HG02623 (cell line): ENCODE measurements at regions not wholly inside any gene's neighbourhood (a gene's known extent, or its start where the extent isn't known, plus 50 kb on each side); places are given as distances from the start of the nearest gene placed in this dataset.
"Not testable (repeated sequence)": the region's sequence is repeated elsewhere in the genome, so short reads cannot be mapped to it uniquely, and the experiment has no call there.

Experiments used
- ATAC-seq: cut with Tn5 transposase; IDR thresholded peaks from one replicate; pipeline ENCODE4 v1.9.1; 2021; ENCODE audit warnings: moderate library complexity; ENCODE audit not compliant: unreplicated experiment

DNA sequence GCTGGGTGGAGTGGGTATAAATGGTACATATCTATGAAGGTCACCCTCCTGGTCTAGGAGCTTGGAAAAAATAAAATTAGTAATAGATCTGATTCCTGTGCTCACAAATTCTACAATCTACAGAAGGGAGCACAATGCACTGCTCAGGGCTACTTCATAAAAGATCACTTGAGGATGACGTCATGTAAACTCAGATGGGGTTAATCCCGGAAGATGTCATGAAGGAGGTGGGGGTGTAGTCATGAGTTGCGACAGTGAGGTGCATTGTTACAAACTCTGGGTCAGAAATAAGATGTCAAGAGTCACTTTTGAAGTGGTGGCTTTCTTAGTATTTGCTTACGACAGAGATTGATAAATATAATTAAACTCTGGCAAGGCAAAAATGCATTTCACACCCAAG, 68.2 kb downstream of the LHX9 start:
- no peak for ATAC-seq

- no peak for ATAC-seq
Measured at GRCh38 chr1:197986817-197987216, 69.6 kb downstream of the LHX9 start.

- ATAC-seq = no peak
Measured at GRCh38 chr1:197987294-197987693, 70.1 kb downstream of the LHX9 start.

- ATAC-seq = not testable (repeated sequence)
Measured at GRCh38 chr1:197988581-197988980, 71.4 kb downstream of the LHX9 start.

DNA sequence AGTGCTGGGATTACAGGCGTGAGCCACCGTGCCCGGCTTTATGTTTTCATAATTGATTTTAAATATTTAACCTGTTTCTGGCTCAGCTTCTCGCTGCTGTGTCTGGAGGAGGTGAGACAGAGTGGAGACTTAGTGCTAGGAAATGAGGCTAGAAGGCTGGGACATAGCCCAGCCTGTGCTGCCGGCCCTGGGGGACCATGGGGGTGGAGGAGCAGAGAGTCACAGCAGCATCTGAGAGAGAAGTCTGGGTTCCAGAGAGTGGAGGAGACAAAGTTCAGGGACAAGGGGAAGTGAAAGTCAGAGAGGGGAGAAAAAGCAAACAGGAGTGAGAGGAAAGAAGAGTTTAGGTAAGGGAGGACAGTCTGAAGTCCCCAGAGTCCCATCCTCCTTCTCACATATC, 71.9 kb downstream of the LHX9 start:
- ATAC-seq = no peak

DNA sequence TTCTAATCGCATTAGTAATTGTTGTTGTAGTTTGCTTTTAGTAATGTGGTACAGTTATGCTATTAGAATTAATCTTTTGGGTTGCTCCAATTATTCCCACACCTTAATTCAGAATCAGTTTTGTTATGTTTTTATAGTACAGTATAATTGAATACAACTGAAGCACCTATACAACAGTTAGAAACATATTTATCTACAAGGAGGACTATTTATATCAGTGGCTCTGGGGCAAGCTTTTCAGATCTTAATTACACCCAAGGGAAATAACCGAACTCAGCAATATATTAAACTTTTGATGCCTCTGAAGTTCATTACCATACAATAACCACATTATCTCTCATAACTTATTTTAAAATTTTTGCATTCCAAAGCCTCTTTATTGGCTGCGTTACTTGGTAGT, 74.4 kb downstream of the LHX9 start:
- ATAC-seq = no peak

DNA sequence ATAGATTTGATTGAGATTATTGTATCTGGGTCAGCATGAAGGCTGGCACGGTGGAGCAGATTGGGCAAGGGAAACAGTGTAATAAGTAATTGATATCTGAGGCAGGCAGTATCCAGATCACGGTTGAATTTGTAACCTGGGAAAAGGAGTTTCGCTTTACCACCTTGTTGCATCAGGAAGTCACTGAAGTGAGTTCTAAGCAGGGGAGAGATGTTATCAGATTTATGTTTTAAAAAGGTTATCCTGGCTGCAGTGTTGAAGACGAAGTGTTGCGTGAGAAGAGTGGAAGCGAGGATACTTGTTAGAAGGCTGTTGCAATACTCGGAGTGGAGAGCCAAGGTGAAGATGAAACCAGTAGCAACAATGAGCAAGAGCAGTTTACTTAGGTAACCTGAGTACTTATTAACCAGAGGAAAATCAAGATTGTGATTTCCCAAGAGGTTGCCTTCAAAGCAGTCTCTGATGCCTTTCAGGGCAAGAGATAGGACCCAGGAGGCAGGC, 77.8 kb downstream of the LHX9 start:
- ATAC-seq = no peak

DNA sequence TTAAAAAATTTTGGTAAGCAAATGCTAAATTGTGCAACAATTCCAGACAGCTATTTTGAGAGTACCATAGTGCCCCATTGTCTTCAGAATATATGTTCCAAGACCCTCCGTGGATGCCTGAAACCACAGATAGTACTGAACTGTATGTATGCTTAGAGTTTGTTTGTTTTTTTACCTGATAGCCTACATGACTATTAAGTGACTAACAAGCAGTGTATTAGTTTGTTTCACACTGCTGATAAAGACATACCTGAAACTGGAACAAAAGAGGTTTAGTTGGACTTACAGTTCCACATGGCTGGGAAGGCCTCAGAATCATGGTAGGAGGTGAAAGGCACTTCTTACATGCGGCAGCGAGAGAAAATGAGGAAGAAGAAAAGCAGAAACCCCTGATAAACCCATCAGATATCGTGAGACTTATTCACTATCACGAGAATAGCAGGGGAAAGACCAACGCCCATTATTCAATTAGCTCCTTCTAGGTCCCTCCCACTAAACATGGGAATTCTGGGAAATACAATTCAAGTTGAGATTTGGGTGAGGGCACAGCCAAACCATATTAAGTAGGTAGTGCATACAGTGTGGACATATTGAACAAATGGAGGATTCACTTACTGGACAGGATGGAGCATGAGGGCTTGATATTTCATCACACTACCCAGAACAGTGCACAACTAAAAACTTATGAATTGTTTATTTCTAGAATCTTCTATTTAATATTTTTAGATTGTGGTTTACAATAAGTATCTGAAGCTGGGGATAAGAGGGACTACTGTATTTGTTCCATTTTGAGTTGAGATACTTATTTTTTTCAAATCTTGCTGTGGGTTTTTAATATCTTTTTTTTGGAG, 78.5 kb downstream of the LHX9 start:
- ATAC-seq = no peak

GRCh38 chr1:197996259-197996512, 79.0 kb downstream of the LHX9 start:
- ATAC-seq = not testable (repeated sequence)

- ATAC-seq = no peak
Measured at GRCh38 chr1:197998110-197998509, 80.9 kb downstream of the LHX9 start.

DNA sequence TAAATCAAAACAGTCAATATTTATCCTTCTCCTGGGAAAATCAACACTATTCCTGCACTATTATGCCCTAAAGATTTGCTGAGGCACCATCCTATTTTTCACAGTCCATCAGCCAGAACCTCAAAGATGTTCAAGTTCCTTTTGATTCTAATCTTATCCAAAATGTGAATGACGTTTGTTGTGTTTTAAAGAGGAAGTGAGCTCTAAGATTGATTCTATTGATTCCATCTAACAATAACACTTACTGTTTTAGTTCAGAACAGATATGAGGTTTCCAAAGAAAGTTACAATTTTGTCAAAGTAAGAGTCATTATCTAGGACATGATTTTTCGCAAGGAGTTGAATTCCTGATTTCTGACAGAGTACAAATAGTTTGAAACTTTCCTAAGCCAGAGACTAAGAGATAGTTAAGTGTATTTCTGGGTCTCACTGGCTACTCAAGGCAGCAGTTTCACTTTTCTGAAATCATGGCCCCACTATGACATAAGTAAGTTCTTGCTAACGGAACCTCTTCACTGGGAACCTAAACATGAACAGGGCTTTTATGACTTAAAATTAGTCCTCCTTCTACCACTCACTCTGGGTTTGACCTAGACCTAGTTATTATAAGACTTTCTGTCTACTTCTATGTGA, 84.7 kb downstream of the LHX9 start:
- no peak for ATAC-seq

- ATAC-seq = no peak
Measured at GRCh38 chr1:198003468-198003867, 86.3 kb downstream of the LHX9 start.

DNA sequence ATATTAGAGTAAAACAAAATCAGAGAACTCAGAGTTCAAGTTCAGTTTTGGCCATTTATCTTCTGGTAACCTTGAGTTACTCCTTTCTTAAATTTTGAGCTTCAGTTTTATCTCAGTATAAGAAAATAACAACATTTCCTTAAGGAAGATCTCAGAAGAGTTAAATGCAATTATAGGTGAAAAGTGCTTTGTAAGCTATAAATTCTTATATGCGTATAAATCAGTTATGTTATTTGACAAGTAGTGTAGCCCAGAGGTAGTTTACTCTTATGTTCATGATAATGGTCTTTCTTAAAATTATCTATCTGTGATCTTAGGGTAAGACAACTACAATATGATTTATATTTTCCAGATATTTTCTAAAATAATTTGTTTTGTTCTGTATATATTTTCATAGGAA, 89.8 kb downstream of the LHX9 start:
- no peak for ATAC-seq

DNA sequence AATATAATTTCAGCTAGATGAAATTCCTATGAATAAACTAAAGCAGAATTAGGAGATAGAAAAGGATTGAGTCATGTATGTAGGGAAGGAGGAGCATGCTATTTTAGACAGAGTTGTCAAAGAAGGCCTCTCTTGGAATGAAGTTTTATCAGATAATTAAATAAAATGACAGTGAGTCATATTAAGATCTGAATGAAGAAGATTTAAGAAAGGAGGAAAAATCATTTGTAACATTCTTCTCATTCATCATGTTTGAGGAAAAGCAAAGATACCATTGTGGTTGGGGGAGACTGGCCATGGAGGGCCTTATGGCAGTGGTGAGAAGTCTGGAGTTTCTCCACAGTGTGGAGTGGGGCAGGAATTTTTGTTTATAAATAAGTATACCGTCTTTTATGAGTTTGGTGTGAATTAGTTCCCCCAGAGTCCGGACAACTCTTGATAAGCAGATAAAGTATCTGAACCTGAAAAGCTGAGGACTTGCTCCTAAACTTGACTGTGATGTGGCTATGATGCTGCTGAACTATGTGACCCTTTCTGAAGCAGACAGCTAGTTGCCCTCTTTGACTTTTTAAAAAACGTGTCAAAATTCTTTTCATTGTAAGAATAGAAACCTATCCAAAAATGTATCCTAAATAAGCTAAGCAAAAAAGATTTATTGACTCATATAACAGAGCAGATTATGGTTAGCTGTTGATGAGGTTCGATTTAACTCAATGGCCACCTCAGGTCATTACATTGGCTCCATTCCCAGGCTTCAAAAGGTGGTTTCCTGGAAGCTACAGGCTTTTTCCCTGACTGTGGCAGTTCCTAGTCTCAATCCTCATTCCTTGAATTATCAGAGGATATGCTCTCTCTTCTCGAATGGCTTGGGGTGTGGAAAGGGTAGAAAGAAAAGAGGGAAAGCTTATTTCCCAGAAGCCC, 90.8 kb downstream of the LHX9 start:
- no peak for ATAC-seq

GRCh38 chr1:198014355-198014754, 97.2 kb downstream of the LHX9 start:
- ATAC-seq = no peak

- no peak for ATAC-seq
Measured at GRCh38 chr1:198015309-198015708, 98.1 kb downstream of the LHX9 start.

- no peak for ATAC-seq
Measured at GRCh38 chr1:198018529-198018928, 101.4 kb downstream of the LHX9 start.

GRCh38 chr1:198019126-198019525, 102.0 kb downstream of the LHX9 start:
- ATAC-seq = no peak

DNA sequence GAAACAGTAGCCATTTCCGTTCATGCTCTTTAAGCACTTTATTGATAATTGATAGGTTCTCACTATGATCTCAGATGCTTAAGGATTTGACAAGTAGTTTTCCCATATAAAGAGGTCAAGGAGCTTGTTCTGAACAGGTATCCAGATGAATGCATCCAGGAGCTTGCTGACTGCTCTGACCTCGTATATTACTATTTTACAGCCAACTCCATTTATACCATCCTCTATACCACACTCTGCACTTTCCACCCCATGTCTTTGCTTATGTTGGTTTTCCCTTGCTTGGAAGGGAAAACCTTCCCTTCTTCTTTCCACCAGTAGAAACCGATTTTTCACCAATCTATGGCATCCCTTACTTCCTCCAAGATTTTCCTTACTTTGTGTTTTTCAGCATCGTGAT, 107.2 kb downstream of the LHX9 start:
- no peak for ATAC-seq

DNA sequence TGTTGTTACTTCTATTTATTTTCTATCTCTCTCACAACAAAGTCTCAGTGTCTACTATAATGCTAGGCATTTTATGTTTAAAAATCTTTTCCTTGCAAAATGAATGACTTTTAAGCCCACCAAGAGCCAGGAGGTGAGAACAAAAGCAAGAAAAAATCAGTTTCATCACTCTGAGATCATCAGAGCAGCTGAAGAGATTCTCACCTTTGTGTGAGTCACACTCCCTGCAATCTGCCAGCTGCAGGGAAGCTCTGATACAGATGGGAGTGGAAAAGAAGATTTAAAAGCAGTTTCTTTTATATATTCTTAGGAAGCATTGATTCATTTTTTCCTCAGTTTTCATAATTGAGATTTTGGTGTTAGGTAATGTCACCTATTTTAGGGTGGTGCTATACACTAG, 107.6 kb downstream of the LHX9 start:
- no peak for ATAC-seq

DNA sequence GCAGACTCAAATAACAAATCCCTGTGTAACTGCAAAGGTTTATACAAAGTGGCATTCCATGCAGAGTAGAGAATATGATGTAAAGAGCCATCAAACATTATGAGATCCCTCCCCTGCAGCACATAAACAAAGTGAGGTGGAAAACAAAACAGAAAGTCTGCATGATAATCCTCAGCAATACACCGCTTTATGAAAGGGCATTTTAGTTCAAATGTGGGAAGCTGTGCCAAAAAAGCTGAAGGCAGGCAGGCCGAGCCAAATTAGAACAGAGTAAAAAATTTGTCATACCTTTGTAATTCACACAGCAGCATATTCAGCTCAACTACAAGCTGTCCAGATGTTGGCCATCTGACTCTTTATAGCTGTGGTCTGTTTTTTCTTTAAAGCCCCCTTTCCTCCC, 113.5 kb downstream of the LHX9 start:
- ATAC-seq = no peak

DNA sequence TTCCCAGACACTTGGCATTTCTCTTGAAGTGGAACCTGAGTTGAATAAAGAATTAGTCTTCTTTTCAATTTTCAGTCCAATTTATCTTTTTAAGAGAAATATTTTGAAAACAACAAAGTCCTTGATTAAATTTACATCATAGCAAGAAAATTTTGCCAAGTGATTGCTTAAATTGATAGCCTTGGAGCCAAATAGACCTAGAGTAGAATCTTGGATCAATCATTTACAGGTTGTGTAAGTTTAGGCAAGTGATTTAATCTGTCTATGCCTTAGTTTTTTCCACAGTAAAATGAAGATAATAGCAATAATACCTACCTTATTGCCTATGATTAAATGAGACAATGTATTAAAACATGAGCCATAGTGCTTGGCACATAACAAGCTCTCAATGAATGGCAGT, 113.9 kb downstream of the LHX9 start:
- no peak for ATAC-seq
